BLaER1 treated with 17β-estradiol and CSF1 and Interleukin-3, amounts not matched to agents 10 nM and 100 nM (cell line): ENCODE measurements at regions not wholly inside any gene's neighbourhood (a gene's known extent, or its start where the extent isn't known, plus 50 kb on each side); places are given as distances from the start of the nearest gene placed in this dataset.

Experiments used
- H3K27ac ChIP-seq, 11 experiments: shearing (Covaris generic); formaldehyde crosslinking; 2 replicates each; pipeline ENCODE4 v1.8.1; 2022
- H3K27me3 ChIP-seq, 11 experiments: shearing (Covaris generic); formaldehyde crosslinking; 2 replicates each; pipeline ENCODE4 v1.8.1; 2022
- H3K36me3 ChIP-seq, 11 experiments: shearing (Covaris generic); formaldehyde crosslinking; 2 replicates each; pipeline ENCODE4 v1.8.1; 2022
- H3K4me1 ChIP-seq, 10 experiments: shearing (Covaris generic); formaldehyde crosslinking; 2 replicates each; pipeline ENCODE4 v1.8.1; 2022
- H3K4me2 ChIP-seq, 11 experiments: shearing (Covaris generic); formaldehyde crosslinking; 2 replicates each; pipeline ENCODE4 v1.8.1; 2022
- H3K4me3 ChIP-seq, 10 experiments: shearing (Covaris generic); formaldehyde crosslinking; 2 replicates each; pipeline ENCODE4 v1.8.1; 2022
- H3K9ac ChIP-seq, 11 experiments: shearing (Covaris generic); formaldehyde crosslinking; 2 replicates each; pipeline ENCODE4 v1.8.1; 2022
- H3K9me3 ChIP-seq, 11 experiments: shearing (Covaris generic); formaldehyde crosslinking; replicated peaks in 1 of 11; 2 replicates each; pipeline ENCODE4 v1.8.1; 2022
- H4K20me1 ChIP-seq, 11 experiments: shearing (Covaris generic); formaldehyde crosslinking; 2 replicates each; pipeline ENCODE4 v1.8.1; 2022
- Cebpa-rat ChIP-seq, 11 experiments: shearing (Covaris generic); IDR thresholded peaks; 2 replicates each; pipeline ENCODE4 v1.8.1; 2022

GRCh38 chr17:73941919-73942530, 261.5 kb upstream of the RPL38 start:
- H4K20me1 ChIP-seq, result no peaks in the 10 kb centered on the region
- H3K4me1 ChIP-seq, result peaks cover 0 to 10% (median 5%) of the 10 kb centered on the region in 10 experiments; a peak in 8 of 20 replicates
- H3K27me3 ChIP-seq, result no peaks in the 10 kb centered on the region
- H3K9ac ChIP-seq, result no peak overlapping the region
- no peak overlapping the region for H3K27ac ChIP-seq
- H3K4me3 ChIP-seq, result no peak overlapping the region
- TF ChIP-seq Cebpa-rat (IDR thresholded peaks at IDR 0.05), result no peak
- H3K4me2 ChIP-seq, result no peak overlapping the region
- no peaks in the 10 kb centered on the region for H3K36me3 ChIP-seq
- no peaks in the 10 kb centered on the region for H3K9me3 ChIP-seq

GRCh38 chr17:73942703-73943415, 260.6 kb upstream of the RPL38 start:
- TF ChIP-seq Cebpa-rat (IDR thresholded peaks at IDR 0.05), result no peak
- Histone ChIP-seq H3K9me3 (no peaks in the 10 kb centered on the region), H3K27ac (no peak overlapping the region), H3K27me3 (no peaks in the 10 kb centered on the region), H3K36me3 (no peaks in the 10 kb centered on the region), H3K9ac (no peak overlapping the region), H3K4me2 (no peak overlapping the region), H4K20me1 (no peaks in the 10 kb centered on the region), H3K4me3 (no peak overlapping the region), H3K4me1 (peaks cover 0 to 2% (median under 1%) of the 10 kb centered on the region in 10 experiments; a peak in 3 of 20 replicates)

GRCh38 chr17:73943416-73944110, 259.9 kb upstream of the RPL38 start:
- no peak for TF ChIP-seq Cebpa-rat (IDR thresholded peaks at IDR 0.05)
- no peak overlapping the region for H3K4me2 ChIP-seq
- H3K9ac ChIP-seq, result no peak overlapping the region
- no peak overlapping the region for H3K4me3 ChIP-seq
- H3K27me3 ChIP-seq, result no peaks in the 10 kb centered on the region
- no peaks in the 10 kb centered on the region for H4K20me1 ChIP-seq
- no peaks in the 10 kb centered on the region for H3K9me3 ChIP-seq
- H3K4me1 ChIP-seq, result peaks cover 0 to 2% (median under 1%) of the 10 kb centered on the region in 10 experiments; a peak in 11 of 20 replicates
- H3K36me3 ChIP-seq, result no peaks in the 10 kb centered on the region
- no peak overlapping the region for H3K27ac ChIP-seq

GRCh38 chr17:73944366-73944765, 259.1 kb upstream of the RPL38 start:
- Histone ChIP-seq H3K27ac (no peak overlapping the region), H3K36me3 (no peaks in the 10 kb centered on the region), H3K4me1 (peaks cover 0 to 10% (median 8%) of the 10 kb centered on the region in 10 experiments; a peak in 14 of 20 replicates), H3K27me3 (no peaks in the 10 kb centered on the region), H3K4me3 (no peak overlapping the region), H4K20me1 (no peaks in the 10 kb centered on the region), H3K4me2 (no peak overlapping the region), H3K9me3 (no peaks in the 10 kb centered on the region), H3K9ac (no peak overlapping the region)
- TF ChIP-seq Cebpa-rat (IDR thresholded peaks at IDR 0.05), result no peak

- Histone ChIP-seq H3K4me2 (no peak overlapping the region), H3K4me3 (no peak overlapping the region), H3K9ac (no peak overlapping the region), H3K27ac (no peak overlapping the region), H3K27me3 (no peaks in the 10 kb centered on the region), H4K20me1 (no peaks in the 10 kb centered on the region), H3K4me1 (peaks cover 17 to 40% (median 39%) of the 10 kb centered on the region in 10 experiments), H3K9me3 (no peaks in the 10 kb centered on the region), H3K36me3 (no peaks in the 10 kb centered on the region)
- no peak for TF ChIP-seq Cebpa-rat (IDR thresholded peaks at IDR 0.05)
These were observed 256.1 kb upstream of the RPL38 start for GRCh38 chr17:73947281-73947965.

GRCh38 chr17:73947966-73948355, 255.5 kb upstream of the RPL38 start:
- Histone ChIP-seq H3K9ac (no peak overlapping the region), H3K4me3 (no peak overlapping the region), H4K20me1 (no peaks in the 10 kb centered on the region), H3K27ac (no peak overlapping the region), H3K9me3 (no peaks in the 10 kb centered on the region), H3K4me1 (peaks cover 17 to 46% (median 44%) of the 10 kb centered on the region in 10 experiments), H3K36me3 (no peaks in the 10 kb centered on the region), H3K4me2 (no peak overlapping the region), H3K27me3 (no peaks in the 10 kb centered on the region)
- TF ChIP-seq Cebpa-rat (IDR thresholded peaks at IDR 0.05), result no peak

- Histone ChIP-seq H4K20me1 (no peaks in the 10 kb centered on the region), H3K4me2 (peak overlapping the region in 10 of 11 experiments; percentile 96 to 100 (median 98); a peak in 19 of 22 replicates), H3K4me1 (peaks cover 17 to 50% (median 48%) of the 10 kb centered on the region in 10 experiments), H3K9me3 (no peaks in the 10 kb centered on the region), H3K27ac (peak overlapping the region in 1 of 11 experiments; percentile 89; a peak in 2 of 22 replicates), H3K27me3 (no peaks in the 10 kb centered on the region), H3K4me3 (no peak overlapping the region), H3K36me3 (no peaks in the 10 kb centered on the region), H3K9ac (no peak overlapping the region)
- TF ChIP-seq Cebpa-rat (IDR thresholded peaks at IDR 0.05), result no peak
These were observed 253.4 kb upstream of the RPL38 start for GRCh38 chr17:73949903-73950592.

- Histone ChIP-seq H3K9ac (peak overlapping the region in 1 of 11 experiments; percentile 84; a peak in 1 of 22 replicates), H3K4me3 (no peak overlapping the region), H3K36me3 (no peaks in the 10 kb centered on the region), H3K9me3 (no peaks in the 10 kb centered on the region), H3K4me2 (peak overlapping the region in 10 of 11 experiments; percentile 96 to 100 (median 98); a peak in 19 of 22 replicates), H3K4me1 (peaks cover 17 to 50% (median 48%) of the 10 kb centered on the region in 10 experiments), H3K27ac (peak overlapping the region in 4 of 11 experiments; percentile 82 to 93 (median 90); a peak in 5 of 22 replicates), H4K20me1 (no peaks in the 10 kb centered on the region), H3K27me3 (no peaks in the 10 kb centered on the region)
- no peak for TF ChIP-seq Cebpa-rat (IDR thresholded peaks at IDR 0.05)
These were observed 252.9 kb upstream of the RPL38 start for GRCh38 chr17:73950593-73950914.
